Neutrophil (primary cell): ENCODE measurements at regions not wholly inside any gene's neighbourhood (a gene's known extent, or its start where the extent isn't known, plus 50 kb on each side); places are given as distances from the start of the nearest gene placed in this dataset.

ENCODE experiments used
- H3K27ac ChIP-seq: fragments of 200-600 bp; sonication (generic); 2 replicates; pipeline ENCODE4 v1.5.1; 2016; ENCODE audit warnings: mild to moderate bottlenecking, moderate library complexity
- H3K27me3 ChIP-seq: fragments of 200-600 bp; sonication (generic); 2 replicates; pipeline ENCODE4 v1.6.0; 2016; ENCODE audit warnings: mild to moderate bottlenecking
- H3K36me3 ChIP-seq: fragments of 200-600 bp; sonication (generic); 2 replicates; pipeline ENCODE4 v1.5.1; 2017
- H3K4me1 ChIP-seq, 2 experiments: fragments of 200-600 bp in 1 of 2; sonication (generic) in 1 of 2; 1 replicate in 1 of 2; 2 replicates in 1 of 2; pipeline versions ENCODE4 v1.5.1 to v1.6.1; 2013 to 2016; ENCODE audit warnings: low read depth in 1 of 2, low read length in 1 of 2, mild to moderate bottlenecking in 1 of 2, moderate library complexity in 1 of 2; ENCODE audit not compliant: control insufficient read depth in 1 of 2, insufficient read depth in 1 of 2
- H3K4me3 ChIP-seq, 2 experiments: fragments of 200-600 bp in 1 of 2; sonication (generic) in 1 of 2; 1 replicate in 1 of 2; 2 replicates in 1 of 2; pipeline ENCODE4 v1.5.1; 2013 to 2016; ENCODE audit warnings: low read depth in 1 of 2, low read length in 1 of 2, mild to moderate bottlenecking in 1 of 2, moderate library complexity in 1 of 2
- H3K9me3 ChIP-seq: fragments of 200-600 bp; sonication (generic); 2 replicates; pipeline ENCODE4 v1.5.1; 2016
- CTCF ChIP-seq: fragments of 200-600 bp; sonication (generic); IDR thresholded peaks from 2 replicates; pipeline ENCODE4 v1.5.1; 2016; ENCODE audit warnings: antibody characterized with exemption

GRCh38 chr22:25357606-25358420, 138.4 kb downstream of the CRYBB2 start:
- Histone ChIP-seq H3K27ac (no peak overlapping the region), H3K4me1 (peaks cover 0 to 2% of the 10 kb centered on the region in 2 experiments), H3K27me3 (no peaks in the 10 kb centered on the region), H3K9me3 (no peaks in the 10 kb centered on the region), H3K36me3 (peaks cover 68% of the 10 kb centered on the region), H3K4me3 (no peak overlapping the region)
- TF ChIP-seq CTCF: no peak

GRCh38 chr22:25358421-25359170, 139.2 kb downstream of the CRYBB2 start:
- TF ChIP-seq CTCF: no peak
- Histone ChIP-seq H3K4me3 (no peak overlapping the region), H3K27ac (no peak overlapping the region), H3K27me3 (no peaks in the 10 kb centered on the region), H3K4me1 (peaks cover 0 to 2% of the 10 kb centered on the region in 2 experiments), H3K36me3 (peaks cover 64% of the 10 kb centered on the region), H3K9me3 (no peaks in the 10 kb centered on the region)

GRCh38 chr22:25359601-25360261, 140.3 kb downstream of the CRYBB2 start:
- no peak overlapping the region for H3K4me3 ChIP-seq
- no peak for TF ChIP-seq CTCF
- H3K36me3 ChIP-seq: peaks cover 53% of the 10 kb centered on the region
- H3K27me3 ChIP-seq: no peaks in the 10 kb centered on the region
- no peaks in the 10 kb centered on the region for H3K9me3 ChIP-seq
- peaks cover 0 to 2% of the 10 kb centered on the region in 2 experiments for H3K4me1 ChIP-seq
- H3K27ac ChIP-seq: no peak overlapping the region

- H3K36me3 ChIP-seq: peaks cover 48% of the 10 kb centered on the region
- no peaks in the 10 kb centered on the region for H3K27me3 ChIP-seq
- peaks cover 0 to 2% of the 10 kb centered on the region in 2 experiments for H3K4me1 ChIP-seq
- H3K27ac ChIP-seq: no peak overlapping the region
- TF ChIP-seq CTCF: no peak
- no peaks in the 10 kb centered on the region for H3K9me3 ChIP-seq
- no peak overlapping the region for H3K4me3 ChIP-seq
Measured at GRCh38 chr22:25360411-25360810, 141.0 kb downstream of the CRYBB2 start.

GRCh38 chr22:25360891-25361645, 141.6 kb downstream of the CRYBB2 start:
- TF ChIP-seq CTCF: no peak
- H3K27ac ChIP-seq: no peak overlapping the region
- H3K36me3 ChIP-seq: peaks cover 50% of the 10 kb centered on the region
- H3K4me3 ChIP-seq: no peak overlapping the region
- H3K9me3 ChIP-seq: no peaks in the 10 kb centered on the region
- H3K4me1 ChIP-seq: peaks cover 0 to 2% of the 10 kb centered on the region in 2 experiments
- H3K27me3 ChIP-seq: no peaks in the 10 kb centered on the region
